B cell (primary cell): ENCODE measurements at regions not wholly inside any gene's neighbourhood (a gene's known extent, or its start where the extent isn't known, plus 50 kb on each side); places are given as distances from the start of the nearest gene placed in this dataset.

ENCODE experiments used
- EZH2 ChIP-seq: IDR thresholded peaks from 2 replicates; pipeline ENCODE4 v1.6.1; 2012; ENCODE audit warnings: borderline replicate concordance, low read depth, mild to moderate bottlenecking, moderate library complexity, low read length; ENCODE audit not compliant: insufficient read depth, poor library complexity, severe bottlenecking
- TF ChIP-seq, protein P1 (sequence below): fragments of 200-600 bp; IDR thresholded peaks from one replicate; pipeline ENCODE4 v1.8.0; 2022; ENCODE audit warnings: antibody characterized with exemption, mild to moderate bottlenecking

DNA sequence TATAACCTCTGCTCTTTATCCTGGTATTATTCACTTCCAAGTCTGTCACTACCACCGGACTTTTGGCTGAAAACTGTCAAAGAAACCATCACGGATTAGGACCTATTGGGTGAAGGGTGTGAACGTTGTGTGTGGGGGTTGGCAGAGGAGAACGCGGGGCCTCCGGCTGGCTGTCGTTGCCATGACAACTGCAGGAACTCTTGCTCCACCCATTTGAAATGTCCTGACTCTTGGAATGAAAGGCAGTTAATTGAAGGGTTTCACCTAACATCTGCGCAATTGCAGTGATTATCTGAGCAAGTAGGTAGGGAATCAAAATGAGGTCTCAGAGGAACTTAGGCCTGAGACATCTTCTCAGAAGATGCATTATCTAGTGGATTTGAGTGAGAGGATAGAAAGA, 60.9 kb upstream of the CLMP start:
- TF ChIP-seq, protein P1, sequence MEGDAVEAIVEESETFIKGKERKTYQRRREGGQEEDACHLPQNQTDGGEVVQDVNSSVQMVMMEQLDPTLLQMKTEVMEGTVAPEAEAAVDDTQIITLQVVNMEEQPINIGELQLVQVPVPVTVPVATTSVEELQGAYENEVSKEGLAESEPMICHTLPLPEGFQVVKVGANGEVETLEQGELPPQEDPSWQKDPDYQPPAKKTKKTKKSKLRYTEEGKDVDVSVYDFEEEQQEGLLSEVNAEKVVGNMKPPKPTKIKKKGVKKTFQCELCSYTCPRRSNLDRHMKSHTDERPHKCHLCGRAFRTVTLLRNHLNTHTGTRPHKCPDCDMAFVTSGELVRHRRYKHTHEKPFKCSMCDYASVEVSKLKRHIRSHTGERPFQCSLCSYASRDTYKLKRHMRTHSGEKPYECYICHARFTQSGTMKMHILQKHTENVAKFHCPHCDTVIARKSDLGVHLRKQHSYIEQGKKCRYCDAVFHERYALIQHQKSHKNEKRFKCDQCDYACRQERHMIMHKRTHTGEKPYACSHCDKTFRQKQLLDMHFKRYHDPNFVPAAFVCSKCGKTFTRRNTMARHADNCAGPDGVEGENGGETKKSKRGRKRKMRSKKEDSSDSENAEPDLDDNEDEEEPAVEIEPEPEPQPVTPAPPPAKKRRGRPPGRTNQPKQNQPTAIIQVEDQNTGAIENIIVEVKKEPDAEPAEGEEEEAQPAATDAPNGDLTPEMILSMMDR = no peak
- no peak for TF ChIP-seq EZH2
